ENCODE measurements at regions not wholly inside any gene's neighbourhood (a gene's known extent, or its start where the extent isn't known, plus 50 kb on each side); places are given as distances from the start of the nearest gene placed in this dataset.

GRCh38 chr14:65834051-65834450 is 421.5 kb downstream of the FUT8 start:
- ATAC-seq = no peak
- TF ChIP-seq CSDC2 (CRISPR knock-in tag; IDR thresholded peaks at IDR 0.05) (no peak), PATZ1 (CRISPR knock-in tag; IDR thresholded peaks at IDR 0.05; ENCODE audit: borderline replicate concordance) (no peak), POU6F1 (CRISPR knock-in tag; IDR thresholded peaks at IDR 0.05; ENCODE audit: borderline replicate concordance, low read depth) (no peak), ESRRG (CRISPR knock-in tag; IDR thresholded peaks at IDR 0.05) (no peak), ISL1 (CRISPR knock-in tag; IDR thresholded peaks at IDR 0.05) (no peak), GLIS3 (CRISPR knock-in tag; IDR thresholded peaks at IDR 0.05) (no peak), ZC3H10 (CRISPR knock-in tag; IDR thresholded peaks at IDR 0.05) (no peak), TSHZ2 (CRISPR knock-in tag; IDR thresholded peaks at IDR 0.05) (no peak), ZNF565 (CRISPR knock-in tag; conservative IDR thresholded peaks at IDR 0.05; ENCODE audit: low read depth) (no peak), TCF4 (CRISPR knock-in tag; IDR thresholded peaks at IDR 0.05; ENCODE audit: borderline replicate concordance) (no peak), BACH2 (CRISPR knock-in tag; IDR thresholded peaks at IDR 0.05; ENCODE audit: borderline replicate concordance) (no peak), ZFP30 (CRISPR knock-in tag; IDR thresholded peaks at IDR 0.05) (no peak), SNAI2 (CRISPR knock-in tag; IDR thresholded peaks at IDR 0.05) (no peak), RARB (CRISPR knock-in tag; IDR thresholded peaks at IDR 0.05) (no peak), ARNTL (CRISPR knock-in tag; IDR thresholded peaks at IDR 0.05; ENCODE audit: borderline replicate concordance, low read depth) (no peak)

- no peak for ATAC-seq
These were observed 422.3 kb downstream of the FUT8 start for GRCh38 chr14:65834812-65835211.

GRCh38 chr14:65835501-65835900 is 423.0 kb downstream of the FUT8 start:
- TF ChIP-seq ARNTL (CRISPR knock-in tag; IDR thresholded peaks at IDR 0.05; ENCODE audit: borderline replicate concordance, low read depth) (no peak), BACH2 (CRISPR knock-in tag; IDR thresholded peaks at IDR 0.05; ENCODE audit: borderline replicate concordance) (no peak), TSHZ2 (CRISPR knock-in tag; IDR thresholded peaks at IDR 0.05) (no peak), ZNF8 (CRISPR knock-in tag; IDR thresholded peaks at IDR 0.05) (no peak), CSRNP3 (CRISPR knock-in tag; IDR thresholded peaks at IDR 0.05) (no peak), SNAI2 (CRISPR knock-in tag; IDR thresholded peaks at IDR 0.05) (no peak), TCF4 (CRISPR knock-in tag; IDR thresholded peaks at IDR 0.05; ENCODE audit: borderline replicate concordance) (no peak), POU6F1 (CRISPR knock-in tag; IDR thresholded peaks at IDR 0.05; ENCODE audit: borderline replicate concordance, low read depth) (no peak), PPARA (CRISPR knock-in tag; IDR thresholded peaks at IDR 0.05; ENCODE audit: borderline replicate concordance) (no peak), ZNF70 (CRISPR knock-in tag; IDR thresholded peaks at IDR 0.05) (no peak), ZC3H10 (CRISPR knock-in tag; IDR thresholded peaks at IDR 0.05) (no peak), CREB5 (CRISPR knock-in tag; IDR thresholded peaks at IDR 0.05; ENCODE audit: low read depth) (no peak)
- no peak for ATAC-seq

More at GRCh38 chr14:65834812-65835211, 422.3 kb downstream of the FUT8 start:
- TF ChIP-seq GLIS3 (CRISPR knock-in tag; IDR thresholded peaks at IDR 0.05) (no peak), ISL1 (CRISPR knock-in tag; IDR thresholded peaks at IDR 0.05) (no peak), CREB5 (CRISPR knock-in tag; IDR thresholded peaks at IDR 0.05; ENCODE audit: low read depth) (no peak), TCF4 (CRISPR knock-in tag; IDR thresholded peaks at IDR 0.05; ENCODE audit: borderline replicate concordance) (no peak), OSR1 (CRISPR knock-in tag; IDR thresholded peaks at IDR 0.05) (no peak)

Measured in SK-N-SH treated with all-trans-retinoic acid at 6 μM for 48 hours (cell line).